AG09309 (cell line): ENCODE measurements at regions not wholly inside any gene's neighbourhood (a gene's known extent, or its start where the extent isn't known, plus 50 kb on each side); places are given as distances from the start of the nearest gene placed in this dataset.
A peak's percentile ranks its signal among the peaks of the same experiment; 100 is the strongest.
"Not testable (repeated sequence)": the region's sequence is repeated elsewhere in the genome, so short reads cannot be mapped to it uniquely, and the experiment has no call there.

Experiments used
- DNase-seq: peaks from one replicate; pipeline ENCODE4 v3.0.0-alpha.2; 2010; ENCODE audit warnings: low read depth
- H3K4me3 ChIP-seq: 2 replicates; pipeline ENCODE4 v1.5.1; 2011; ENCODE audit warnings: mild to moderate bottlenecking, low read depth, low read length, moderate library complexity; ENCODE audit not compliant: control insufficient read depth
- TF ChIP-seq, protein P1 (sequence below): IDR thresholded peaks from 2 replicates; pipeline ENCODE4 v1.5.1; 2011; ENCODE audit warnings: mild to moderate bottlenecking, low read depth, low read length, inconsistent platforms; ENCODE audit not compliant: insufficient read depth, control insufficient read depth; ENCODE audit errors: missing control alignments

DNA sequence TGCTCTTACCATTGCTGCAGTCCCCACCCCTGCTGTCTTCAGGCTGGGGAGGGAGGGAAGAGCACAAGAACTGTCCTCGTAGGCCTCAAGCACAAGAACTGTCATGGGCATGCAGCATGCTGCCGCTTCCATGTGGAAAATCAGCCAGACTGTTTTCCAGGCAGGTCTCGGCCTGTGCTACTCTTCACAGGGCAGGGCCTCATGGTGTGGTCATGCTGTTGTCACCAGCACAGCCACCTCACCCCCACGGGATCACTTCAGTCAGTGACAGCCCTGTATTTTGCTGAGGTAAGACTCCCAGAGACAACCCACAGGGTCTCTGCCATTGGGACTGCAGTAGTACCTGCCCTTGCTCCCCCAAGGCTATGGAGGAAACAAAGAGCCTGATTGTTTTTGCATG, 205.3 kb downstream of the NAP1L3 start:
- TF ChIP-seq, protein P1, sequence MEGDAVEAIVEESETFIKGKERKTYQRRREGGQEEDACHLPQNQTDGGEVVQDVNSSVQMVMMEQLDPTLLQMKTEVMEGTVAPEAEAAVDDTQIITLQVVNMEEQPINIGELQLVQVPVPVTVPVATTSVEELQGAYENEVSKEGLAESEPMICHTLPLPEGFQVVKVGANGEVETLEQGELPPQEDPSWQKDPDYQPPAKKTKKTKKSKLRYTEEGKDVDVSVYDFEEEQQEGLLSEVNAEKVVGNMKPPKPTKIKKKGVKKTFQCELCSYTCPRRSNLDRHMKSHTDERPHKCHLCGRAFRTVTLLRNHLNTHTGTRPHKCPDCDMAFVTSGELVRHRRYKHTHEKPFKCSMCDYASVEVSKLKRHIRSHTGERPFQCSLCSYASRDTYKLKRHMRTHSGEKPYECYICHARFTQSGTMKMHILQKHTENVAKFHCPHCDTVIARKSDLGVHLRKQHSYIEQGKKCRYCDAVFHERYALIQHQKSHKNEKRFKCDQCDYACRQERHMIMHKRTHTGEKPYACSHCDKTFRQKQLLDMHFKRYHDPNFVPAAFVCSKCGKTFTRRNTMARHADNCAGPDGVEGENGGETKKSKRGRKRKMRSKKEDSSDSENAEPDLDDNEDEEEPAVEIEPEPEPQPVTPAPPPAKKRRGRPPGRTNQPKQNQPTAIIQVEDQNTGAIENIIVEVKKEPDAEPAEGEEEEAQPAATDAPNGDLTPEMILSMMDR: no peak

GRCh38 chrX:93466383-93466782, 207.0 kb downstream of the NAP1L3 start:
- H3K4me3 ChIP-seq: no peak overlapping the region
- TF ChIP-seq, protein P1: no peak
- no peak for DNase-seq

More for the DNA sequence above, 205.3 kb downstream of the NAP1L3 start:
- no peak overlapping the region for H3K4me3 ChIP-seq
- DNase-seq: no peak

GRCh38 chrX:93461060-93461459, 212.3 kb downstream of the NAP1L3 start:
- no peak for DNase-seq
- TF ChIP-seq, protein P1: no peak
- no peak overlapping the region for H3K4me3 ChIP-seq

- DNase-seq: no peak
- TF ChIP-seq, protein P1: no peak
- no peak overlapping the region for H3K4me3 ChIP-seq
Observed at GRCh38 chrX:93454509-93454908, 218.9 kb downstream of the NAP1L3 start.

- DNase-seq, H3K4me3 ChIP-seq: not testable (repeated sequence)
Observed at GRCh38 chrX:93434721-93435120, 238.7 kb downstream of the NAP1L3 start.

GRCh38 chrX:93428497-93428896, 244.9 kb downstream of the NAP1L3 start:
- TF ChIP-seq, protein P1: no peak
- DNase-seq: no peak
- H3K4me3 ChIP-seq: no peak overlapping the region

DNA sequence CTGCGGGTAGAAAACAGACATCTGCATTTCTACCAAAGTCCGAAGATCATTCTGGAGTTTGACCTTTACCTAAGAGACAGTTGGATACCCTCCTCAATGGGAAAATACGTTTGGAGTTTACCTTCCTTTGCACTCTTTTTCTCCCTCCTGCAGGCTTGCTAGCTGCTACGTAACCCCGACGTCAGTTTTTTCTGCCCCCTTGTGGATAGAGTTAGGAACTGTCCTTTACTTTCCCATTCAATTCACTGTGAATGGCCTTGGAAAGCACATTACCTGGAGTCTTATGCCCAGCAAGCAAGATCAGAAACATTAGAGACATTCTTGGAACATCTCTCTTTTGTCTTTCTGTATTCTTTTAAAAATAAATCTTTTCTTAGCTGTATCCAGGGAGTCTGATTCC, 250.7 kb downstream of the NAP1L3 start:
- DNase-seq: no peak
- no peak overlapping the region for H3K4me3 ChIP-seq
- TF ChIP-seq, protein P1: peak; percentile 61
